Neural progenitor cell (in vitro differentiated cells): ENCODE measurements at regions not wholly inside any gene's neighbourhood (a gene's known extent, or its start where the extent isn't known, plus 50 kb on each side); places are given as distances from the start of the nearest gene placed in this dataset.
A peak's percentile ranks its signal among the peaks of the same experiment; 100 is the strongest.

Source experiments
- DNase-seq: peaks from one replicate; pipeline ENCODE4 v3.0.0-alpha.2; 2016; ENCODE audit warnings: low spot score
- H2AFZ ChIP-seq: fragments of 200-600 bp; sonication (generic); replicated peaks from 2 replicates; pipeline ENCODE4 v1.6.1; 2016; ENCODE audit warnings: antibody characterized with exemption
- H3F3A ChIP-seq: fragments of 200-600 bp; sonication (generic); 2 replicates; pipeline ENCODE4 v1.6.1; 2016; ENCODE audit warnings: antibody characterized with exemption, low read depth
- H3K27ac ChIP-seq: fragments of 200-600 bp; sonication (generic); 2 replicates; pipeline ENCODE4 v1.5.1; 2016; ENCODE audit warnings: mild to moderate bottlenecking
- H3K27me3 ChIP-seq: fragments of 200-600 bp; sonication (generic); 2 replicates; pipeline ENCODE4 v1.6.1; 2016; ENCODE audit warnings: mild to moderate bottlenecking, moderate library complexity
- H3K36me3 ChIP-seq: fragments of 200-600 bp; sonication (generic); 2 replicates; pipeline ENCODE4 v1.5.1; 2016
- H3K4me1 ChIP-seq: fragments of 200-600 bp; sonication (generic); 2 replicates; pipeline ENCODE4 v1.6.1; 2016; ENCODE audit warnings: mixed run types
- H3K4me2 ChIP-seq: fragments of 200-600 bp; sonication (generic); 2 replicates; pipeline ENCODE4 v1.6.1; 2016
- H3K4me3 ChIP-seq: fragments of 200-600 bp; sonication (generic); 2 replicates; pipeline ENCODE4 v1.5.1; 2016
- H3K79me2 ChIP-seq: fragments of 200-600 bp; sonication (generic); 2 replicates; pipeline ENCODE4 v1.6.1; 2016; ENCODE audit warnings: low read depth
- H3K9ac ChIP-seq: fragments of 200-600 bp; sonication (generic); 2 replicates; pipeline ENCODE4 v1.6.1; 2016
- H3K9me3 ChIP-seq: fragments of 200-600 bp; sonication (generic); 2 replicates; pipeline ENCODE4 v1.5.1; 2016; ENCODE audit warnings: low read depth
- H4K20me1 ChIP-seq: fragments of 200-600 bp; sonication (generic); 2 replicates; pipeline ENCODE4 v1.6.1; 2016; ENCODE audit warnings: low read depth
- H3K27ac Mint-ChIP-seq: 3 replicates; pipeline ENCODE4 v1.8.0; 2021; ENCODE audit warnings: mixed read lengths
- H3K27me3 Mint-ChIP-seq: 2 replicates; pipeline ENCODE4 v1.8.0; 2022; ENCODE audit warnings: low read depth, mild to moderate bottlenecking, inconsistent platforms, moderate library complexity, mixed read lengths; ENCODE audit not compliant: insufficient read depth
- H3K36me3 Mint-ChIP-seq: 3 replicates; pipeline ENCODE4 v1.8.0; 2021; ENCODE audit warnings: mixed read lengths
- H3K4me1 Mint-ChIP-seq: 3 replicates; pipeline ENCODE4 v1.8.0; 2021; ENCODE audit warnings: mixed read lengths
- H3K4me3 Mint-ChIP-seq: 3 replicates; pipeline ENCODE4 v1.8.0; 2021; ENCODE audit warnings: mild to moderate bottlenecking, moderate library complexity, mixed read lengths
- H3K9me3 Mint-ChIP-seq: 3 replicates; pipeline ENCODE4 v1.8.0; 2020; ENCODE audit warnings: mixed read lengths
- EZH2 ChIP-seq: fragments of 200-600 bp; sonication (generic); IDR thresholded peaks from 2 replicates; pipeline ENCODE4 v1.6.1; 2017; ENCODE audit warnings: antibody characterized with exemption, mild to moderate bottlenecking, moderate library complexity
- EZH2phosphoT487 ChIP-seq: fragments of 200-600 bp; sonication (generic); IDR thresholded peaks from 2 replicates; pipeline ENCODE4 v1.6.1; 2017; ENCODE audit warnings: antibody characterized with exemption
- TF ChIP-seq, protein P1 (sequence below): fragments of 200-600 bp; sonication (generic); IDR thresholded peaks from 2 replicates; pipeline ENCODE4 v1.5.1; 2017; ENCODE audit warnings: antibody characterized with exemption, mild to moderate bottlenecking

DNA sequence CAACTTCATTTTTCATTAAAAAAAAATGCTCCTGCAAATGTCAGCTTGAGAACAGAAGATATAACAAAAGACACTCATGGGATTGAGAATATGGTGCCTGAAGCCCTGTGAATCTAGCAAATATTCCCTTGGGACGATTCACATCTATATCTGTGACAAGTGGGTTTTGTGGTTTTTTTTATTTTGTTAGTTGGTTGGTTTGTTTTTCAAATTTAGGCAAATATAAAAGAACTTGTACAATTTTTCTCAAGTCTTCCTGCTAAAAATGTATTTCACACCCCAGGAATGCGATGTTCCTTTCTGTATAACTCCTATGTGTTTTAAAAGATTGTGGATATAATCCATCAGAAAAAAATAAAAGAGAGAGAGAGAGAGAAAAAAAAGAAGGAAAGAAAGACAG, 1061.8 kb upstream of the ARRDC3 start:
- Histone ChIP-seq H3K4me2 (no peak overlapping the region), H3K27ac (no peak overlapping the region), H3K9me3 (no peaks in the 10 kb centered on the region), H3K36me3 (no peaks in the 10 kb centered on the region), H3K9ac (no peak overlapping the region), H2AFZ (no peak overlapping the region), H3K79me2 (no peaks in the 10 kb centered on the region), H3K27me3 (no peaks in the 10 kb centered on the region), H4K20me1 (no peaks in the 10 kb centered on the region), H3K4me1 (no peaks in the 10 kb centered on the region), H3F3A (no peaks in the 10 kb centered on the region), H3K4me3 (no peak overlapping the region)
- no peaks in the 10 kb centered on the region for H3K4me1 Mint-ChIP-seq
- H3K9me3 Mint-ChIP-seq, result peaks cover 2% of the 10 kb centered on the region
- TF ChIP-seq, protein P1, sequence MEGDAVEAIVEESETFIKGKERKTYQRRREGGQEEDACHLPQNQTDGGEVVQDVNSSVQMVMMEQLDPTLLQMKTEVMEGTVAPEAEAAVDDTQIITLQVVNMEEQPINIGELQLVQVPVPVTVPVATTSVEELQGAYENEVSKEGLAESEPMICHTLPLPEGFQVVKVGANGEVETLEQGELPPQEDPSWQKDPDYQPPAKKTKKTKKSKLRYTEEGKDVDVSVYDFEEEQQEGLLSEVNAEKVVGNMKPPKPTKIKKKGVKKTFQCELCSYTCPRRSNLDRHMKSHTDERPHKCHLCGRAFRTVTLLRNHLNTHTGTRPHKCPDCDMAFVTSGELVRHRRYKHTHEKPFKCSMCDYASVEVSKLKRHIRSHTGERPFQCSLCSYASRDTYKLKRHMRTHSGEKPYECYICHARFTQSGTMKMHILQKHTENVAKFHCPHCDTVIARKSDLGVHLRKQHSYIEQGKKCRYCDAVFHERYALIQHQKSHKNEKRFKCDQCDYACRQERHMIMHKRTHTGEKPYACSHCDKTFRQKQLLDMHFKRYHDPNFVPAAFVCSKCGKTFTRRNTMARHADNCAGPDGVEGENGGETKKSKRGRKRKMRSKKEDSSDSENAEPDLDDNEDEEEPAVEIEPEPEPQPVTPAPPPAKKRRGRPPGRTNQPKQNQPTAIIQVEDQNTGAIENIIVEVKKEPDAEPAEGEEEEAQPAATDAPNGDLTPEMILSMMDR, result no peak
- no peak for TF ChIP-seq EZH2
- no peak for TF ChIP-seq EZH2phosphoT487
- no peak overlapping the region for H3K4me3 Mint-ChIP-seq
- DNase-seq, result no peak
- H3K36me3 Mint-ChIP-seq, result peaks cover 2% of the 10 kb centered on the region
- H3K27ac Mint-ChIP-seq, result no peak overlapping the region
- H3K27me3 Mint-ChIP-seq, result peaks cover 4% of the 10 kb centered on the region

DNA sequence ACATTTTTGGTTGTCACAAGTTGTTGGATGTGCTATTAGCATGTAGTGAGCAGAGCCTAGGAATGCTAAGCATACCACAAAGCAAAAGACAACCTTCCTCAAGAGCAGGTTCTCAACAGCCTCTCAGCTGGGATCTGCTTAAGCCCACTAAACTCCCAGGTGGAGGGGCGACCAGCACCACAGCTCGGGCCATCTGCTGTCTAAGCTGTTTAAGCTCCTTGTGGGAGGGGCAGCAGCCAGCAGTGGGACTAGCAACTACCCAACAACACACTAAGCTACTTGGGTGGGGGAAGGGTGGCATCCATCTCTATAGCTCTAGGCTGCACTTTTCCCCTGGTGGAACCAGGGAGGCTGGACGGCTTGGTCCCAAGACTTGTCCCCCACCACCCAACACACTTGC, 1052.7 kb upstream of the ARRDC3 start:
- Mint-ChIP-seq H3K27ac (no peak overlapping the region), H3K4me1 (no peaks in the 10 kb centered on the region), H3K9me3 (peaks cover 31% of the 10 kb centered on the region), H3K36me3 (peaks cover 3% of the 10 kb centered on the region), H3K4me3 (no peak overlapping the region), H3K27me3 (peaks cover 1% of the 10 kb centered on the region)
- Histone ChIP-seq H3K27me3 (no peaks in the 10 kb centered on the region), H3F3A (no peaks in the 10 kb centered on the region), H3K4me3 (no peak overlapping the region), H3K9me3 (no peaks in the 10 kb centered on the region), H3K4me1 (no peaks in the 10 kb centered on the region), H4K20me1 (no peaks in the 10 kb centered on the region), H3K36me3 (no peaks in the 10 kb centered on the region), H3K79me2 (no peaks in the 10 kb centered on the region), H3K4me2 (no peak overlapping the region), H3K27ac (no peak overlapping the region), H2AFZ (no peak overlapping the region), H3K9ac (no peak overlapping the region)
- TF ChIP-seq EZH2phosphoT487 (no peak), EZH2 (no peak)
- TF ChIP-seq, protein P1, result no peak
- DNase-seq, result peak; percentile 15

DNA sequence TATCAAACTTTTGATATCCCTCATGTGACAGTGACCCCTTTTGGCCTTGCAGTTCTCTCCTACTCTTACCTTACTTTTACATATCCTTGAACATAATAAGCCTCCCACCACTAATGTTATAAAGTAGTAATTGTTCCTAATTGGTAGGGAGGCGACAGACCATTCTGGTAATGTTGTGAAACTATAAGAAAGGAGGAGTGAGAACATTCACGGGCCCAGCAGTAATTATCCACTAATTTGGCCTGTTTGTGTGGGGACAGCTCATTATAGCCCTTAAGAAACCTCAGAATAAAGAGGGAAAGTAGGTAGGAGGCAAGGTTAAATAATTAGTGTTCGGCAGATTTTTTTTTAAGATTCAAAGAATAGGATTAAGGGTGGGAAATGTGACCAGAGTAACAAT, 1046.5 kb upstream of the ARRDC3 start:
- H3K4me2 ChIP-seq, result no peak overlapping the region
- no peaks in the 10 kb centered on the region for H3K36me3 ChIP-seq
- H4K20me1 ChIP-seq, result no peaks in the 10 kb centered on the region
- DNase-seq, result peak; percentile 30
- no peaks in the 10 kb centered on the region for H3K27me3 ChIP-seq
- H3K4me1 ChIP-seq, result no peaks in the 10 kb centered on the region
- H3K9me3 ChIP-seq, result no peaks in the 10 kb centered on the region
- no peaks in the 10 kb centered on the region for H3K27me3 Mint-ChIP-seq
- H2AFZ ChIP-seq, result no peak overlapping the region
- no peak overlapping the region for H3K4me3 Mint-ChIP-seq
- peaks cover 15% of the 10 kb centered on the region for H3K9me3 Mint-ChIP-seq
- no peak overlapping the region for H3K27ac ChIP-seq
- H3K79me2 ChIP-seq, result no peaks in the 10 kb centered on the region
- H3K4me1 Mint-ChIP-seq, result no peaks in the 10 kb centered on the region
- H3K27ac Mint-ChIP-seq, result no peak overlapping the region
- H3K4me3 ChIP-seq, result no peak overlapping the region
- TF ChIP-seq EZH2phosphoT487, result no peak
- TF ChIP-seq EZH2, result no peak
- TF ChIP-seq, protein P1, result no peak
- H3K9ac ChIP-seq, result no peak overlapping the region
- no peaks in the 10 kb centered on the region for H3K36me3 Mint-ChIP-seq
- no peaks in the 10 kb centered on the region for H3F3A ChIP-seq

DNA sequence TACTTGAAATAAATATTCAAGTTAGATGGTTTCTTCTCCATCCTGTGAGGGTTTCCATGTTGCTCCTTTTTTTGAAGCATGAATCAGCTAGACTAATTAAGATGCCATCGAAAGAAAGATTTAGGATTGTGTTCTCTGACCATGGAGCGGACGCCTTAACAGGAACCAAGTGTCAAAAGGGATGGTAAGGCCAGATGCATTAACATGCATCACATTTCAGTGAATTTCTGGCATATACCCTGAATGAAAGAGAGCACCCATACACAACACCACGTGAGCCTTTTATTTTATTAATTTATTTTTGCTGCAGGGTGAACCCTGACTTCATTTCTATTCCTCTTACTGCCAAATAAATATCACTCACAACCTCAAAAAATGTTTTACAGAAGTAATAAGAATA, 1045.3 kb upstream of the ARRDC3 start:
- Histone ChIP-seq H3F3A (no peaks in the 10 kb centered on the region), H3K4me2 (no peak overlapping the region), H3K79me2 (no peaks in the 10 kb centered on the region), H3K9me3 (no peaks in the 10 kb centered on the region), H3K9ac (no peak overlapping the region), H3K36me3 (no peaks in the 10 kb centered on the region), H4K20me1 (no peaks in the 10 kb centered on the region), H3K4me3 (no peak overlapping the region), H3K27me3 (no peaks in the 10 kb centered on the region), H3K4me1 (no peaks in the 10 kb centered on the region), H3K27ac (no peak overlapping the region), H2AFZ (no peak overlapping the region)
- Mint-ChIP-seq H3K36me3 (no peaks in the 10 kb centered on the region), H3K4me1 (no peaks in the 10 kb centered on the region), H3K9me3 (peaks cover 23% of the 10 kb centered on the region), H3K4me3 (no peak overlapping the region), H3K27ac (no peak overlapping the region), H3K27me3 (no peaks in the 10 kb centered on the region)
- TF ChIP-seq EZH2 (no peak), EZH2phosphoT487 (no peak)
- TF ChIP-seq, protein P1, result no peak
- no peak for DNase-seq
